Sigmoid colon (tissue), 4 donors: ENCODE measurements at regions not wholly inside any gene's neighbourhood (a gene's known extent, or its start where the extent isn't known, plus 50 kb on each side); places are given as distances from the start of the nearest gene placed in this dataset.

Experiments used
- EP300 ChIP-seq, 4 donors: sonication (generic); formaldehyde crosslinking; IDR thresholded peaks; one replicate each; pipeline ENCODE4 v1.6.1; 2017; ENCODE audit warnings: antibody characterized with exemption in 4 of 4
- POLR2A ChIP-seq, 2 donors: fragments of 450-650 bp; IDR thresholded peaks; one replicate each; pipeline ENCODE4 v1.6.1; 2016; ENCODE audit warnings: antibody characterized with exemption in 2 of 2, mild to moderate bottlenecking in 2 of 2, moderate library complexity in 2 of 2
- POLR2AphosphoS5 ChIP-seq, 4 donors: sonication (generic); formaldehyde crosslinking; IDR thresholded peaks; one replicate each; pipeline ENCODE4 v1.6.1; 2017; ENCODE audit warnings: antibody characterized with exemption in 4 of 4
- TF ChIP-seq, protein P1 (sequence below), 4 experiments: fragments of 450-650 bp in 3 of 4; fragments of 200-600 bp in 1 of 4; IDR thresholded peaks; one replicate each; pipeline ENCODE4 v1.5.1; 2016 to 2019; ENCODE audit warnings: antibody characterized with exemption in 4 of 4, mild to moderate bottlenecking in 3 of 4, moderate library complexity in 2 of 4

DNA sequence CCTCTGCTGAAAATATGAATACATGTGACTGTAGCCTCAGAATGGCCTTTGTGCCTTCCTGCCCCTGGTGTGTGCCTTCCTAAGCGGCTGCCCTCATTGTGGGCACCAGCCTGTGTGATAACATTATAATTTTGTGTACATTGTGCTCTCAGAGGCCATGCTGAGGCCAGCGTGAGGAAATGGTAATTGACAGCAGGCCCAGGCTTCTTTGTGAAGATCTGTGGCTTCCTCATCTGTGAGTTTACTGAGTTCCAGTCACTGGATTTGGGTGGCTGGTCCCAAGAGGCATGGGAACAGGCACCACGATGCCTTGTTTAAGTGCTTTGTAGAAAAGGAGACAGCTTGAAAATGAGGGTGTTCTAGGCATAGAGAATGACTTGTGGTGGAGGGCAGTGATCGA, 389.3 kb downstream of the OMA1 start:
- TF ChIP-seq POLR2A (IDR thresholded peaks at IDR 0.05) = no peak
- TF ChIP-seq, protein P1, sequence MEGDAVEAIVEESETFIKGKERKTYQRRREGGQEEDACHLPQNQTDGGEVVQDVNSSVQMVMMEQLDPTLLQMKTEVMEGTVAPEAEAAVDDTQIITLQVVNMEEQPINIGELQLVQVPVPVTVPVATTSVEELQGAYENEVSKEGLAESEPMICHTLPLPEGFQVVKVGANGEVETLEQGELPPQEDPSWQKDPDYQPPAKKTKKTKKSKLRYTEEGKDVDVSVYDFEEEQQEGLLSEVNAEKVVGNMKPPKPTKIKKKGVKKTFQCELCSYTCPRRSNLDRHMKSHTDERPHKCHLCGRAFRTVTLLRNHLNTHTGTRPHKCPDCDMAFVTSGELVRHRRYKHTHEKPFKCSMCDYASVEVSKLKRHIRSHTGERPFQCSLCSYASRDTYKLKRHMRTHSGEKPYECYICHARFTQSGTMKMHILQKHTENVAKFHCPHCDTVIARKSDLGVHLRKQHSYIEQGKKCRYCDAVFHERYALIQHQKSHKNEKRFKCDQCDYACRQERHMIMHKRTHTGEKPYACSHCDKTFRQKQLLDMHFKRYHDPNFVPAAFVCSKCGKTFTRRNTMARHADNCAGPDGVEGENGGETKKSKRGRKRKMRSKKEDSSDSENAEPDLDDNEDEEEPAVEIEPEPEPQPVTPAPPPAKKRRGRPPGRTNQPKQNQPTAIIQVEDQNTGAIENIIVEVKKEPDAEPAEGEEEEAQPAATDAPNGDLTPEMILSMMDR (IDR thresholded peaks at IDR 0.05) = no peak
- TF ChIP-seq EP300 (IDR thresholded peaks at IDR 0.05) = no peak
- TF ChIP-seq POLR2AphosphoS5 (IDR thresholded peaks at IDR 0.05) = no peak
